Stimulated activated CD4-positive, alpha-beta T cell treated with anti-CD3 and anti-CD28 coated beads, Interleukin-15, amount 100 ng/mL, for 24 hours (primary cell): ENCODE measurements at regions not wholly inside any gene's neighbourhood (a gene's known extent, or its start where the extent isn't known, plus 50 kb on each side); places are given as distances from the start of the nearest gene placed in this dataset.

Experiments used
- DNase-seq: peaks from one replicate; pipeline ENCODE4 v3.0.0-alpha.2; 2020

DNA sequence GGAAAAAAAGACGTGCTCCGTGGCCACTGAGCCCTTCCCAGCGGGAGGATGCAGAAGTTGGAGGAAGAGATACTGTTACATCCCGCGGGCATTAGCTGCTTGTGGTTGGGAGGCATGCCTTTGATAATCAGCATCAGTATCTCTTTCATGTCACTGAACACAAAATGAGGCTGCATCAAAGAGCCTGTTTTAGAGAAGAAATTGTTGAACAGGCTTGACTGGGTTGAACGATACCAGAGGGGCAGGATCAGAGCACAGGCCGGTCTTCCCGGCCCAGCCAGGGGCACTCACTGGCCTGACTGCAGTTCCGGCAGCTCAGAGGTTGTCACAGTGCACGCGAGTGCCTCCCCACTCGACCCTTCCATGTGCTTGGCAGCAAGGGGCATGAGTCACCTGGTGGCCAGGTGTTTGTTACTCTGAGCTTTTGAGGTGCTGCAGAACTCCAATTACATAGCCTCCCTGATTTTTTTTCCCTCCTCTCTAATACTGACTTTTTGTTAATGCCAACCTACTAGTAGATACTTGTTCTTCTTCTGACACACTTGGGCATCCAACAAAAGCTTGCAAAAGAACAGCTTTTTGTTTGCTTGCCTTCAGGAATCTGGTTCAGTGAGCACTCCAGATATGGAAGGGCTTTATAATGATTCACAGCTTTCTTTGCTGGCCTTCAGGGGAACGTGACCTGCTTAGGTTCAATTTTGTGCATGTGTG lies 121.6 kb downstream of the VAPA start:
- no peak for DNase-seq

DNA sequence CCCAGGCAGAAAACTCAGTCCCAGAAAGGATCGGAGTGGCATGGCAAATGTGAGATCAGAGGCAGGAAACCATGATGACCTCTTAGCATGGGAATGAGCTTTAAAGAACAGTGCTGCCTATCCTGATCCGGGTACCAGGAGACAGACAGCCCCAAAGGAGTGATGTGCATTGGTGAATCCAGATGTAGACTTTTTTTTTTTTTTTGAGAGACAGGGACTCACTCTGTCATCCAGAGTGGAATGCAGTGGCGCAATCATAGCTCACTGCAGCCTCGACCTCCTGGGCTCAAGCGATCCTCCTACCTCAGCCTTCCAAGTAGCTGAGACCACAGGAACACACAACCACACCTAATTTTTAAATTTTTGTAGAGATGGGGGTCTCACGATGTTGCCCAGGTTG lies 122.7 kb downstream of the VAPA start:
- no peak for DNase-seq

- no peak for DNase-seq
Measured at GRCh38 chr18:10037181-10037580, 123.4 kb downstream of the VAPA start.

- no peak for DNase-seq
Measured at GRCh38 chr18:10038268-10038667, 124.5 kb downstream of the VAPA start.

DNA sequence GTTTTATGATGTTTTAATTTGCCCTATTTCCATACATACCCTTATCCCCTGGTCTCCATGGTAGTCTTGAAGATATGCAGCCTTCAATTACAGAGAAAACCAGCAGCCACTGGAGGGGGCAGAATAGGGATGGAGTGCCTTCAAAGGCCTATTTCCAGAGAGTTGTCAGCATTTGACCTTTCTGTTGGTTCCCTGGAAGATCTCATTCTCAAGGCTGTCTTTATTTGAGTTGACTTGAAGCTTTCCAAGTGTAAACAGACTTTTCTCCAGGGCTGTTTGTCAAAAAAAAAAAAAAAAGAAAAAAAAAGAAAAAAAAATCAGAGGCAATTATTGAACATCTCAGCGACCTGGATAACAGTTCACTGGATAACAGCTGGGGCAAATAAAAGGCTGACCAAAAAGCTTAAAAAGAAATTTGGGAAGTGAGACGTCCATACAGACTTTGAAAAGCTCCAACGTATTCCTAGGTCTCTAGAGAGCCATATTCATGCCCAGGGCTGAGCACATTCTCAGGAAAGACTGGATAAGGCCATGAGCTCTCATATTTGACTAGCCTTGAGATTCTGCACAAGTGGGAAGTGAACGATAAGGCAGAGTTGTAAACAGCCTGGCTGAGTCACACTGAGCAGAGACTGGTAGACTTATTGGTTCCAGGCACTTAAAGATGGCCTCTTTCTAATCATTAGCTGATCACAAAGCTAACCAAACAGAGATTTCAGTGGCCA lies 126.6 kb downstream of the VAPA start:
- DNase-seq: no peak

- no peak for DNase-seq
Measured at GRCh38 chr18:10041180-10041579, 127.4 kb downstream of the VAPA start.

DNA sequence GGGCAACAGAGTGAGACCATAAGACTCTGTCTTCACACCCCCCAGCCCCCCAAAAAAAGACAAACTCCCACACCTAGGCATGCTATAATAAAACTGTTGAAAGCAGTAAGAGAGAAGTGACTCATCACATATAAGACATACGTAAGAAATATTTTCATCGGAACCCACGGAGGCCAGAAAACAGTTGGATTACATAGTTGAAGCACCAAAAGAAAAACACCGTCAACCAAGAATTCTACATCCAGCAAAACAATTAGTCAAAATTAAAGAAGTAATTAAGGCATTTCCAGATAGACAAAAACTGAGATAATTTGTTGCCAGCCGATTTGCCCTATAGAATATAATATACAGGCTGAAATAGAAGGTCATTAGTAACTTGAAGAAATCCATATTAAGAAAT lies 128.7 kb downstream of the VAPA start:
- DNase-seq: no peak

DNA sequence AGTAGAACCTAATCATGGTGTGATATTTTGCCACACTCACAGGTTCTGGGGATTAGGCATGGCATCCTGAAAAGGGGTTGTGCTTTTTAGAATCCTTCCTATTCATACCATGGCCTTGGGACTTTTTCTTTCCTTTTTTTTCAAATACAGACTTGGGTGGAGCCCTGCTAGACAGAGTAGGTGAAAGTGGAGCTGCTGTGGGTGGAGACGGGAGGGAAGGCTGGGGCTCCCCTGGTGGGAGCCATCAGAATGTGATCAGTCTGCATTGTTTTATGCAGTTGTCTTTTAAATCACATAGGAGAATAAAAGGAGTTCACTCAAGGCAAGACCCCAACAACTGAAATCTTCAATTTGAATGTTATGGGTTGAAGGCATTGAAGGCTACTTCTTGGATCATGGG lies 130.2 kb downstream of the VAPA start:
- no peak for DNase-seq

DNA sequence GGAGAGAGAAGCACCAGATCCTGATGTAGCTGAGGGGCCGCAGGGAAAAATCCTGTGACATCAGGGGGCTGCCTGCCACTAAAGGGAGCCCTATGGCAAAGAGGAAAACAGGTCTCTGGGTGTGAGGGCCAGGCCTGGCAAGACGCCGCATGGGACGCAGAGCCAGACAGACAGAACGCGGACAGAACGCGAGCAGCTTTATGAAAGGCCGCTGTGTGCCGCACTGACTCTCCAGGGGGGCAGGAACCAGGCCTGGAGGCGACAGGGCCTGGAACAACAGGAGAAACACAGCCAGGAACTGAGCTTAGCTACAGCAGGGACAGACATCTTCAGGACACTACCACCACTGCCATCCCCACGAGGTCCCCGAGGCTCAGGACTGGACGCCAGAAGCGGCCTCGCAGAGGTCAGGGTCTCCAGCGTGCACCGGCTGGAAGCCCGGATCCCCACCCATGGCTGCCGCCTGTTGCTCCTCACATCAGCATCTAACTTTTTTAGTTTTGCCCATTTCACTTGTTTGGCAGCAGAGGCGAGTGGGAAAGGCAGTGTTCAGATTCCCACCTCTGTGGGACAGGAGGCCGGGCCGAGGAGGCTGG lies 131.6 kb downstream of the VAPA start:
- no peak for DNase-seq

DNA sequence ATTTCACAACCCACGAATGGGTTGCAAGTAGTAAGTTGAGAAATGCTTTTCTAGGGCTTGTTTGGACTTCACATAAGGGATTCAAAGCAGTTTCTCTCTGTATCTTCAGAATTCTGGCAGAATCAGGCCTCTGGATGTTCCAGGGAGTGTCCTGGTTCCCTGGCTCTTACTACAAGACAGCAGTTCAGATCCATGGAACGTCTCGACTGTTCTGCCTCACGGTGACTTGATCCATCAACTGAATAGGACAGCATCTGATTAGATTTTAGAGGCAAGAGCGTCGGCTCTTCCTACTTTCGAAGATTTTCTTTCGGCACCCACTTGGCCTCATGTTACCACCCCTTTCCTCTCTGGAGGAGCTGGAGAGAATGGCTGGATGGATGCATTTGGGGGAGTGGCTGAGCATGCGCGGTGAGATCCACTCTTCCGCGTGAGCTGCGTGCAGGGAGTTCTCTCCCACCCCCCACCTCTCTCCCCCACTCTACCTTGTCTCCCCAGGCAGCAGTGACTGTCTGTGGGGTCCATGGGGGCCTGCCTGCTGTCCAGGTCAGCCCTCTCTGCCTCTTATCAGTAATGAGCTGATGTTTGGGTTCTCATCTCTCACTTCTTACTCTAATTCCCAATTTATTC lies 132.5 kb downstream of the VAPA start:
- DNase-seq: no peak

- DNase-seq: no peak
Measured at GRCh38 chr18:10047237-10047636, 133.4 kb downstream of the VAPA start.

DNA sequence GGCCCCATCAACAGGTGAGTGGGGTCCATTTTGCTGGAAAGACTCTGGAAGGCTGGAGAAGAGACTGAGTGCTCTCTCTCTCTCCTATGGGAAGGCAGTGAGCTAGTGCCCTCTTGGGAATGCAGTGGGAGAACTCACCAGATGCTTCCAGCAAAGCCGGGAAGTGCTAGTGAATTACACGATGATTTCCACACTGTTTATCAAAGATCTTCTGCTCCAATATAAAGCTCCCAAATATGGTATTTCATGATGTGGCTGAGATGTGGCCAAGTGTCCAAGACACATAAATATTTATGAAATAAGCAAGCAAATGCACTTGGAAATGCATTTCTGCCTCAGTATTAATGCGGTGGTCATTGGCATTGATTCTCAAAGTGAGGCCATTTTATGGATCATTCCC lies 135.9 kb downstream of the VAPA start:
- no peak for DNase-seq

DNA sequence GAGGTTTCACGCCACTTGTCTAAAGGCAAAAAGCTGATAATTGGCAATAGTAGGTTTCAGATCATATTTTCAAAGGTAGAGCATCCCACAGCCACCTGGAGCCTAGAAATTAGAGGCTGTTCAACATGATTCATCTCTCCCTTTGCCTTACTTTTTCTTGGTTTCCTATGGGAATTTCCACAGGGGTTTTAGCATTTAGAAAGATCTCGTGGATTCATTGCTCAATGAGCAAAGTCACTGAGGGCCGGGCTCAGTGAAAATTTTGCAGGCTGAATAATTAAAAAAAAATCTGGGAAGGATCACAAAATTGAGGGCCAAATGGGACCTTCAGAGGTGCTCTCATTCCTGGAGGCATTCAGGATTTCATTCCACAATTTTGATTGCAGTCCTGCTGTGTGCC lies 137.1 kb downstream of the VAPA start:
- DNase-seq: no peak

DNA sequence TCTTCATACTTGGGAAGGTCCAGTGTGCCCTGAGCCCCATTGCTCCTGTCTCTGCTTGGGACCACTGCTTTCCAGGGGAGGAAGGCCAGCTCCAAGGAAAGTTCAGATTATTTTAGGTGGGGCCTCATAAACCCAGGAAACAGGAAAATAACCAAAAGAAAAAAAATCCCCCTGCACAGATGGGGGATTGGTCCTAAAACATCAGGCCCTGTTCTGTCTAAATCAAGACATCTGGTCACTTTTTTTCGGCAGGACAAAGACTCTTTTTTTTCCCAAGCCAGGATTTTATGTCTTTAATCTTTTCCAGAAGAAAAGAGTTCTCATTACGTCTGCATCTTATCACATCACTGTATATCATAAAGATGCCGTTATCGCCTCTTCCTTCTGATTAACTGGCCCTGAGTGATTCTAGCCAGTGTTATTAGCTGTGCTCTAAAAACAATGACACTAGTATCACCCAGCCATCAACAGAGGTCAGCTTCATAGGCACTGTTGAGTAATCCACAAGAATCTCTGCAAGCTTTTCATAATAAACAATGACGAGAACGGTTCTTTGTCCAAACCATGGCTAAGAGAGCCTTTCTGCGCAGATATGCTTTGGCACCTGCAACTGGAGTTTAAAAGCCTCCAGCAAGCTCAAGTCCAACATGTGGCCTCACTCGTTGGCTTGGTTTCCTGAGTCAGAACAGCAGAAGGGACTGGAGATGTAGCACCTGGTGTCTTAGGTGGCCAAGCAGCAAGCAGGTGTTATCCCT lies 138.2 kb downstream of the VAPA start:
- DNase-seq: no peak

DNA sequence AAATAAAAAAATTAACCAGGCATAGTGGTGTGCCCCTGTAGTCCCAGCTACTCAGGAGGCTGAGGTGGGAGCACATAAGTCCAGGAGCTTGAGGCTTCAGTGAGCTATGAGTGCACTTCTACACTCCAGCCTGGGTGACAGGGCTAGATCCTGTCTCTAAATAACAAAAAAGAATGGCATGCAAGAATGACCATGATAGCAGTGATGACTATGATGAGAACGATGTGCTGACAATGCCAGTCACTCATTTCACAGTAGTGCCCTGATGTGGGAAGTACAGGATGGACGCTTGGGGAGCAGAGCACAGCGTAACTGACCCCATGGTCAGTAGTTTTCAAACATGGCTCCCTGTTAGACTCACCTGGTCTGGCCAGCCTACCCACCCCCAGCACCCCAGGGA lies 139.1 kb downstream of the VAPA start:
- no peak for DNase-seq

DNA sequence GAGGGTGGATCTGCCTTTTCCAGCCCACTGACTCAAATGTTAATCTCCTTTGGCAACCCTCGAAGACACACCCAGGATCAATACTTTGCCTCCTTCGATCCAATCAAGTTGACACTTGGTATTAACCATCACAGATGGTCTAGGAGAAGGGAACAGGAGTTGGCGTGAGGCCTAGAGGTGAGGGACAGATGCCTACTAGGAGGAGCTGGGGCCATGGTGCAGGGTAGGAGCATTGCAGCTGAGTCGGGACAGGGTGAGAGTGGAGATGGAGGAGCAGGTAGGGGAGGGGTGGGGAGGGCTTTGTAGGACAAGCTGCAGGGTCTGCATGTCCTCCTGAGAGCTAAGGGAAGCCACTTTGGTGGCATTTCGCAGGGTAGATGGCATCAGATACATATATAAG lies 140.0 kb downstream of the VAPA start:
- no peak for DNase-seq

- no peak for DNase-seq
Measured at GRCh38 chr18:10054366-10054765, 140.6 kb downstream of the VAPA start.

- DNase-seq: no peak
Measured at GRCh38 chr18:10055125-10055750, 141.4 kb downstream of the VAPA start.

GRCh38 chr18:10056506-10056905 lies 142.7 kb downstream of the VAPA start:
- DNase-seq: no peak

- no peak for DNase-seq
Measured at GRCh38 chr18:10057401-10057893, 143.6 kb downstream of the VAPA start.

DNA sequence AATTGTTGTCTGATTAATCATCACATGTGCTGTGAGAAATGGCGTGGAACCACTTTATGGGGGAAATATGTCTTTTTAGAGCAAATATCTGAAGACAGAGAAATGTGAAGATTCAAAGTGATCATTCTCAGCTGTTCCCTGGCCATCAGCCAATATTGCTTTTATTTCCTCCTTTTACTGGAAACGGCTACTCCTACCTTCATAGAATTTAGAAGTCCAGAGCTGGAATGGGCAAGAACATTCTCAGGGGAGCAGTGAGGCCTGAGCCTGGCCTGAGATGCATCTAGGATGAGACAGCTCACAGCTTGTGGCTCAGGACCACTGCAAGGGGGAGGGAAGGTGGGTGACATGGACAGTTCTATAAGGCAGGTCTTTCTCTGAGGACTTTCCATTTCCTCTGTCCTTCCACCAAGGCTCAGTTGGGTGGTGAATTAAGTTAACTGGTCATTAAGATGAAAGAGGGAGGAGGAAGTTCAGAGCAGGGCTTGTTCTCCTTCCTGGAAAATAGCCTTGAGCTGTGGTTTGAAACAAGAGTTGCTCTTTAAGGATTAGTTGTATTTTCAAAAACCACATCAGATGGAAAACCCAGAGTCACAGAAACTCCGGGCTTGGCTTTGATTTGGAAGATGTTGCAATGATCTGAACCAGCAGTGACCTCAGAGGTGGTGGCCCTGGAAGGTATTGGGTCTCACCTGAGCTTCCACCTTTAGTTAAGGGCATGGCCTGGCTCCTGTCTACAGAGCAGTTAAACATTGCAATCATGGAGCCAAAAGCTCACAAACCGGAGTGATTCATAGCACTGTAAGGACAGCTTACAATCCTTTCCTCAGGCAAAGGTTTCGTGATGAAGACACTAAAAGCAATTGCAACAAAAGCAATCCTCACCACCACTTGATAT lies 144.3 kb downstream of the VAPA start:
- no peak for DNase-seq
